Chondrocyte (in vitro differentiated cells): ENCODE measurements at regions not wholly inside any gene's neighbourhood (a gene's known extent, or its start where the extent isn't known, plus 50 kb on each side); places are given as distances from the start of the nearest gene placed in this dataset.
A peak's percentile ranks its signal among the peaks of the same experiment; 100 is the strongest.

ENCODE experiments used
- DNase-seq: peaks from one replicate; pipeline ENCODE4 v3.0.0; 2021; ENCODE audit warnings: mixed read lengths, low spot score
- H3K27ac Mint-ChIP-seq: one replicate; pipeline ENCODE4 v1.8.0; 2021; ENCODE audit warnings: mild to moderate bottlenecking, moderate library complexity, mixed read lengths; ENCODE audit not compliant: unreplicated experiment
- H3K27me3 Mint-ChIP-seq: 2 replicates; pipeline ENCODE4 v1.8.0; 2021; ENCODE audit warnings: low read depth, mixed read lengths
- H3K36me3 Mint-ChIP-seq: 2 replicates; pipeline ENCODE4 v1.8.0; 2021; ENCODE audit warnings: low read depth, mixed read lengths
- H3K4me1 Mint-ChIP-seq: 2 replicates; pipeline ENCODE4 v1.8.0; 2021; ENCODE audit warnings: low read depth, mild to moderate bottlenecking, mixed read lengths
- H3K4me3 Mint-ChIP-seq: one replicate; pipeline ENCODE4 v1.8.0; 2021; ENCODE audit warnings: mild to moderate bottlenecking, moderate library complexity, mixed read lengths; ENCODE audit not compliant: unreplicated experiment
- H3K9me3 Mint-ChIP-seq: 2 replicates; pipeline ENCODE4 v1.8.0; 2021; ENCODE audit warnings: low read depth, mixed read lengths
- CTCF ChIP-seq: fragments of 200-600 bp; sonication (generic); IDR thresholded peaks from 2 replicates; pipeline ENCODE4 v1.5.0; 2021; ENCODE audit warnings: antibody characterized with exemption, mild to moderate bottlenecking, moderate library complexity

GRCh38 chr4:178240891-178241290 lies 798.7 kb upstream of the AGA start:
- no peaks in the 10 kb centered on the region for H3K27me3 Mint-ChIP-seq
- TF ChIP-seq CTCF: no peak
- peak; percentile 73 for DNase-seq
- peaks cover 31% of the 10 kb centered on the region for H3K9me3 Mint-ChIP-seq
- no peak overlapping the region for H3K27ac Mint-ChIP-seq
- no peaks in the 10 kb centered on the region for H3K4me1 Mint-ChIP-seq
- H3K36me3 Mint-ChIP-seq: no peaks in the 10 kb centered on the region
- H3K4me3 Mint-ChIP-seq: no peak overlapping the region

DNA sequence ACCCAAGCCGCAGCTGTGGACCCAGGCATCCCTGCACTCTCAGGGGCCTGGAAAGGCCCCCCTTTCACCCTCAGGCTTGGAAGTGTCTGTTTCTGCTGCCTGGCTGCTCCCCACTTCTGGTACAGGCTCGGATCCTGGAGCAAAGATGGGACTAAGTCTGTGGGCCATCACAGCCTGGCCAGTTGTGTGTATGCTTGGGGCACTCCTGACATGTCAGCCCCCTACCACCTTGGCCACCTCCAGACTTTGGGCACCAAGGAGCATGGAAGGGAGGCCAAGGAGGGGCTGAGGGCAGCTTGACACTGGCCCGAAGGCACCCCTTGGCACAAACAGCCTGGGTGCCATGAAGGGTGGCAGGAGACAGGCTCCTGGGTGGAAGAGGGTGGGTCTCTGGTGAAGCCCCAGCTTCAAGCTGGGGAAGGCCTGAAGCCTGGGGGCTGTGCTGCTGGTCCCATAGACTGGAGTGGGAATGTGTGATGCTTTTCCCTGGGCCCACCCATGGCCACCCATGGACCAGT lies 799.4 kb upstream of the AGA start:
- no peak for DNase-seq
- Mint-ChIP-seq H3K27ac (no peak overlapping the region), H3K9me3 (peaks cover 26% of the 10 kb centered on the region), H3K4me3 (no peak overlapping the region), H3K36me3 (no peaks in the 10 kb centered on the region), H3K27me3 (no peaks in the 10 kb centered on the region), H3K4me1 (no peaks in the 10 kb centered on the region)
- TF ChIP-seq CTCF: no peak

- Mint-ChIP-seq H3K27ac (no peak overlapping the region), H3K9me3 (peaks cover 26% of the 10 kb centered on the region), H3K27me3 (no peaks in the 10 kb centered on the region), H3K36me3 (no peaks in the 10 kb centered on the region), H3K4me1 (no peaks in the 10 kb centered on the region), H3K4me3 (no peak overlapping the region)
- peak; percentile 69 for DNase-seq
- no peak for TF ChIP-seq CTCF
These were observed 800.4 kb upstream of the AGA start for GRCh38 chr4:178242655-178243054.

GRCh38 chr4:178244785-178245184 lies 802.5 kb upstream of the AGA start:
- TF ChIP-seq CTCF: no peak
- no peaks in the 10 kb centered on the region for H3K4me1 Mint-ChIP-seq

DNA sequence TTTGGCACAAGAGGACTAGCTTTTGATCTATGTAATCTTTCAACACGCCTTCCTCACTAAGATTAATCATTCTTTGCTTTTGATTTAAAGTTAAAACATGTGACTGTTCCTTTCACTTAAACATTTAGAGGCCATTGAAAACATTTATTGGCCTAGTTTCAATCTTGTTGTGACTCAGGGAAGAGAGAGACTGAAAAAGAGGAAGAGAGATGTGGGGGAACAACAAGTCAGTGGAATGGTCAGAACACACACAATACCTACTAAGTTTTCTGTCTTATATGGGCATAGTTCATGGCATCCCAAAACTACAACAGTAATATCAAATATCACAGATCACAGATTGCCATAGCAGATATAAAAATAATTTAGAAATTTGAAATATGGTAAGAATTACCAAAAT lies 812.9 kb upstream of the AGA start:
- H3K36me3 Mint-ChIP-seq: no peaks in the 10 kb centered on the region
- H3K9me3 Mint-ChIP-seq: peaks cover 15% of the 10 kb centered on the region
- no peak overlapping the region for H3K4me3 Mint-ChIP-seq
- no peak for TF ChIP-seq CTCF
- H3K4me1 Mint-ChIP-seq: no peaks in the 10 kb centered on the region
- H3K27ac Mint-ChIP-seq: no peak overlapping the region
- H3K27me3 Mint-ChIP-seq: no peaks in the 10 kb centered on the region
- no peak for DNase-seq

More at GRCh38 chr4:178244785-178245184, 802.5 kb upstream of the AGA start:
- no peak overlapping the region for H3K27ac Mint-ChIP-seq
- H3K27me3 Mint-ChIP-seq: no peaks in the 10 kb centered on the region
- no peak for DNase-seq
- H3K36me3 Mint-ChIP-seq: no peaks in the 10 kb centered on the region
- no peak overlapping the region for H3K4me3 Mint-ChIP-seq
- peaks cover 28% of the 10 kb centered on the region for H3K9me3 Mint-ChIP-seq
